ENCODE measurements at regions not wholly inside any gene's neighbourhood (a gene's known extent, or its start where the extent isn't known, plus 50 kb on each side); places are given as distances from the start of the nearest gene placed in this dataset.
"Not testable (repeated sequence)": the region's sequence is repeated elsewhere in the genome, so short reads cannot be mapped to it uniquely, and the experiment has no call there.

DNA sequence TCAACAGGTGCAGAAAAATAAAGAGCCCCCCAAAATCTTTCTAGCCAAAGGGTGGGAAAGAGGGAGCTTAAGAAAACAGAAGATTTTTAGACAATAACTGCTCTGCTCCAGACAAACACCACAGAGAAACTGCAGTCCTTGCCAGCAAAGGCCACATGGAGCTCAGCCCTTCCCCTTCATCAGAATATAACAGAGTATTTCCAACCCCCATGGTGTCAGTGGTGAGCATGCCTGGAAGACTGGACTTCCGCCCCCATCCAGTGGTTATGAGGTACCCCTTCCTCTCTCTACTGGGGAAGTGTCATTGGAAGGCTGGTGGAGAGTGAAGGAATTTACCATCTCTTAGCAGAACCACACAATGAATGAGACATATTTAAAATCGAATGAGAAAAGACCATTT, 1007.3 kb upstream of the CELF2 start:
- no peak for DNase-seq

DNA sequence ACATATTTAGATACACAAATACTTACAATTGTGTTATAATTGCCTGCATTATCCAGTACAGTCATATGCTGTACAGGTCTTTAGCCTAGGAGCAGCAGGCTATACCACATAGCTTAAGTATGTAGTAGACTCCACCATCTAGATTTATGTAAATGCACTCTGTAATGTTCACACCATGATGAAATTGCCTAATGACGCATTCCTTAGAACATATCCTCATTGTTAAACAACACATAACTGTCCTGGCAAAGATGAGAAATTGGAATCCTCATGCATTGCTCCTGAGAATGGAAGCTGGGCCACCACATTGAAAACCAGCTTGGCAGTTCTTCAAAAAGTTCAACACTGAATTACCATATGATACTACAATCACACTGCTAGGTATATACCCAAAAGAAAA, 1002.8 kb upstream of the CELF2 start:
- no peak for DNase-seq

- no peak for DNase-seq
These were observed 1000.0 kb upstream of the CELF2 start for GRCh38 chr10:10017716-10018115.

GRCh38 chr10:10020945-10021344, 996.7 kb upstream of the CELF2 start:
- DNase-seq, result no peak

- DNase-seq, result no peak
These were observed 984.7 kb upstream of the CELF2 start for GRCh38 chr10:10032991-10033390.

DNA sequence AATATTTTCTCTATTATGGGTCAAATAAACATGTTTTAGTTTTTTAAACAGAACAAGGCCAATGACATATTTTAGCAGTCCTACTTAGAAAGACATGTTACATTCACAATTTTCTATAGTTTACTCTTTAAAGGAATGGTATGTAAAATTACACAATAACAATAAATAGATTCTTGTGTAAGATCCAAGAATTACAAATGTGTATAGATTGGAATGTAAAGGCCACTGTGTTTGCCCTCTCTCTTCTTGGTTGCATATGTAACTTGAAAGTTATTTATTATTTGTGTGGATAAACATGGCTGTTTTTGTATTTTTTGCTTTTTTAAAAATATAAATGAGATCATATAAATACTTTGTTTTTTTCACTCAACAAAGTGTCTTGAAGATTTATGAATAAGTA, 979.3 kb upstream of the CELF2 start:
- no peak for DNase-seq

GRCh38 chr10:10039595-10039994, 978.1 kb upstream of the CELF2 start:
- no peak for DNase-seq

- DNase-seq, result no peak
These were observed 974.6 kb upstream of the CELF2 start for GRCh38 chr10:10043083-10043482.

GRCh38 chr10:10044922-10045764, 972.5 kb upstream of the CELF2 start:
- no peak for DNase-seq

GRCh38 chr10:10045765-10046028, 972.0 kb upstream of the CELF2 start:
- DNase-seq, result no peak

GRCh38 chr10:10047426-10047825, 970.2 kb upstream of the CELF2 start:
- no peak for DNase-seq

- no peak for DNase-seq
These were observed 964.6 kb upstream of the CELF2 start for GRCh38 chr10:10053051-10053450.

DNA sequence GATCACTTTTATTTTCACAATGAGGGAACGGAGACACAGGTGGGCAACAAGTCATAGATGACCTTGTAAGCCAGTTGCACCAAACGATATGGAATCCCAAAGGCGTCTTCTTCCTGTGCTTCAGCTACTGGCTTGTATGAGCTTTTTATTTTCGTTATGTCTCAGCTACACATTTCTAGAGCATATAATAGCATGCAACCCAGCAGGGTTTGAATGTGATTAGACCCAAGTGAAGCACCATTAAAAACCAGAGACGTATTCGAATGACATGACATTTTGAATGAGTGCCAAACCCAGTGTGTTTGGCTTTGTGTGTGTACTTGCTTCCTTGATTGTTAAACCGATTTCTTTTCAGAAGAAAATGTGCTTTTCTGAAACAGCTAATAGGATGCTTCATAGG, 963.2 kb upstream of the CELF2 start:
- DNase-seq, result no peak

GRCh38 chr10:10055656-10056442, 961.8 kb upstream of the CELF2 start:
- DNase-seq, result no peak

DNA sequence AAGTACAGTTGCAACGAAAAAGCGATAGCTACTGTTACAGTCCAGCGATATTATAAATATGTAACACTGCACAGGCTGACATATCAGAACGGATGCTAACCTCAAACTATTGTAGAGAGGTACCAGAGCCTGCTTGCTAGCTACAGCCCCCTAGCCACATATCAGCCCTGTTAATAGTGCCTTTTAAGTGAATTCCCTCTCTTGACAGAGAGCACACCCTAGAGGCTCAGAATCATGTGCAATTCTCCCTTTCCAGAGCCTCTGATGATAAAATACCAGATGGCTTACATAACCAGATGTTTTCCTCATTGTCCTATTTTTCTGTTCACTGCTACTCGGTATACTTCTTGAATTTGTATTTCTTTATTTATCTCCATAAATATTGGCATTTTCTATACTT, 960.7 kb upstream of the CELF2 start:
- no peak for DNase-seq

DNA sequence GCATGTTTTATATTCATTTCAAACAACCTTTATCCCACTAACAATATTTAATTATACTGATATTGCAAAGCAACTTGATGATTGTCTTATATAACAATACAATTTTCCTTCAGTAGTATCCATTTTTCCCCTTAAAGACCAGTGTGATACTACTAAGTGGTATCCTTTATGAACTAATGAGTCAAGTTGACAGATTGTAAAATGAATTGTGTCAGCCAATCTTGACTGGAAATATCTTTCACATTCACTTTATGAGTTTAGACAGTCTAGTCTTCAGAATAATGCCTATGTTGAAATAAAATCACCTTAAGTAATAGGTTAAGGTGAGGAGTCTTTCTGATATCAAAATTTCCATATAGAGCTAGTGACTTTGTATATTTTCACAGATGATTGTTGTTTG, 950.0 kb upstream of the CELF2 start:
- DNase-seq, result no peak

DNA sequence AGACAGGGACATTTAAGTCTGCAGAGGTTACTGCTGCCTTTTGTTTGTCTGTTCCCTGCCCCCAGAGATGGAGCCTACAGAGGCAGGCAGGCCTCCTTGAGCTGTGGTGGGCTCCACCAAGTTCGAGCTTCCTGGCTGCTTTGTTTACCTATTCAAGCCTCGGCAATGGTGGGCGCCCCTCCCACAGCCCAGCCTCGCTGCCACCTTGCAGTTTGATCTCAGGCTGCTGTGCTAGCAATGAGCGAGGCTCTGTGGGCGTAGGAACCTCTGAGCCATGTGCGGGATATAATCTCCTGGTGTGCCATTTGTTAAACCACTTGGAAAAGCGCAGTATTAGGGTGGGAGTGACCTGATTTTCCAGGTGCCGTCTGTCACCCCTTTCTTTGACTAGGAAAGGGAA, 942.8 kb upstream of the CELF2 start:
- DNase-seq, result not testable (repeated sequence)

DNA sequence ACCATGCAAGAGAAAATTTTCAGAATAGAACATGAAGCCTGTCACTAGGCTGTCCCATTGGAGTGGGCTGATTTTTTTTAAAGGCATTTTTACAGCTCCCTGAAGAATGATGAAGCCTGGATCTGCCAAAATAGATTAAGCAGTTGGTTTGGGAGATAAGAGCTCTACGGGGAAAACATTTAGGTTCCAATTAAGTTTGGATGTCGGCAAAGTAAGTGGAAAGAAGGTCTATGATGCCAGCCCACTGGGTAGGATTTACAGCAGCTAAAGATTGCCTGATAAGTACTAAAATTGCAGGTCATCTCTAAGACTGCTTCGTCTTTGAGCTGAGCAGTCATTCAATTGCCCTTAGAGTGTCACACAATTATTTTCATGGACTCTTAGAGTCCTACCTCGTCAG, 939.2 kb upstream of the CELF2 start:
- DNase-seq, result no peak

DNA sequence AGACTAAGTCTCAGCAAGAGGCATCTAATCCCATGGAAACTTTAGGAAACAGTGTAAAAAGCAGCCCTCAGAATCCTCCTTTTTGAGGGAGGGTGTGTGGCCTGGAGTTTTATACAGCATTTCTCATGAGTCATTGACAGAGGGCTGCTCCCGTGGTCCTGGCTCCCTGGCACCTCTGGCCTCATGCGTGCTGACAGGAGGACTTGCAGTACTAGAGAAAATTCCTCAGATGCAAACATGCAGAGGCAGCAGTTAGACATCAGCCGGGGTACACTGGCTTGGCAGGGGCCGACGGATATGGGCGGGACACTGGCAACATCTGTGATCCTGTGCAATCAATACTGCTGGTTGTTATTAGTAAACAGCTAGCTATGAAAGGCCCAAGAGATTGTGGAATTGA, 925.1 kb upstream of the CELF2 start:
- no peak for DNase-seq

DNA sequence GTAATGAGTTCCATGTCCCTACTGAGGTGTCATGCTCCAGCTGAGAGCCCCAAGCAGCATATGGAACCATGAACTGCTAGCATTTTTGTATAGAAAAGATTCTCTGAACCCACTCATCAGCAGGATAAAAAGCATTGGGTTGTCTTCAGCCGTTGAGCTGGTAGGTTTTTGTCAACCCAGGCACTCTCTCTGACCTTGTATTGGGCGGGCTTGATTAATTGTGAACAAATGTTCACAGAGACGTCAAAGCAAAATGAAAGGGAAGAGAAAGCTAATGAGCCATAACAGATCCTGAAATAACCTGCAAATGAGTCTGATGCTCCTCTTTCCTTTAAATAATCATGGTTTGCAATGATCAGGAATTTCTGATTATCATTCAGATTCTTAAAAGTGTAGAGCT, 924.7 kb upstream of the CELF2 start:
- no peak for DNase-seq

DNA sequence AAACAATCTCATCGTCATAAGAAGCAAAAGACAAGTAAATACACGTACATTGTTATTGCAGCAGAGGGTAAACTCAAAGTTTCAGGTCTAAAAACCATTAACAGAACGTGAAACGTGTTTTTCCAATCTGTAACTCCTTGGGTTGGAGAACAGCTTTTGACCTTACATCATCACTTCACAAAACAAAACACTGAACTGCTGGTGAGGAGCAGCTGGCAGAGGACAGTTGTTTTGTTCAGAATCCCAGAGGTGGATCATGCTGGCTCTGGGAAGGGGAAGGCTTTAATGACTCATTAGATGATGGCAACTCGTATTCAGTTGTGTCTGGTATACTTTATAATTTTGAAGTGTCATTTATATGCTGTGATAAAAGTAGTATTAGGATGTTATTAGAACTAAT, 923.0 kb upstream of the CELF2 start:
- no peak for DNase-seq

DNA sequence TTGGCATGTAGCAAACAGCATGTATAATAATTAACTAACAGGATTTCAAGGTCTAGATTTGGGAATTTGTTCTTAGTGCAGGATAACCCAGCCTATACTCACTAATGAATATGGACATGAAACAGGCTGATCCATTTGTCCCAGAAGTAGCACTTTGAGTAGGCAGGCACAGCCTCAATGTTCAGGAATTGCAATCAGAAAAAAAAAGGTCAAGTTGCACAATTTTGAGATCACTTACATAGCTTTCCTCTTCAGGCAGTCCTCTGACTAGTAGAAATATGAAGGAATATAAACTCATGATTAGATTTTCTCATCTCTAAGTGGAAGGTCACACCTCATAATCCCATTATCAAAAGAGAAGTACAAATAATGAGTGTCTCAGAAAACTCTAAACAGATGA, 921.4 kb upstream of the CELF2 start:
- DNase-seq, result no peak

DNA sequence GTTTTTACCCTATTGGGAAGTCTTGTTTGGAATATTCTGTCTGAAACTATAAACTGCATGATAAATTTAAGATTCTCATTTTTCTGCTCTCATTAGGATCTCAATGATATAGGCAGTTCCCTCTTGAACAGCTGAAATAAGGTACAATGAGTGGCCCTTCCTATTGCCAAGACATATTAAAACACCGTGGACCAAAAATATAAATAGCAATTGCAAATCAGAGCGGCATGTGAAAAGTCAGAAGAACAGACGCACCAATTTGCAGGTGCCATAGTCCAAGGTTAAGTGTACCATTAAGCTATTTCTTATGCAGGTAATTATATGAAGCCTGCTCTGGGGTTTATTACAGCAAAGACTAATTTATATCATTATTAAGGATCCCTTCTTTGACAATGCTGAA, 920.8 kb upstream of the CELF2 start:
- no peak for DNase-seq

DNA sequence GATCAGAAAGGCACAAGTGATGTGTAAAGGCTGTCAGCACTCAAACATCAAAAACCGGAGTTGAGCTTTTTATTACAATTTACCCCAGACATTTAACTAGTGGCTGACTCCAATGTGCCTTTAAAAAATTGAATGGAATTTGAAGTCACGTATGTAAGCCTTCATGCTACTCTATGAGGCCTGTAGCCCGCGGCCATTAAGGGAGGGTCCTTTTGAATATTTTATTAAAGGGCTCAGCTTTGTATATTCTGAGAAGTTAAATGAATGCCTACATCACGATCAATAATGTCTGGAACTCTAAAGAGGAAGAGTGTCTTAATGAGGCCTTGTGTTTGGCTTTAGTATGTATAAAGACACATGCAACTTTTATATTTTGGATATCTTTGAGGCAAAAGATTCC, 916.6 kb upstream of the CELF2 start:
- no peak for DNase-seq

All from CD4-positive, alpha-beta T cell treated with Interferon alpha-2 for 1 hour (primary cell).